ENCODE measurements at regions not wholly inside any gene's neighbourhood (a gene's known extent, or its start where the extent isn't known, plus 50 kb on each side); places are given as distances from the start of the nearest gene placed in this dataset.

DNA sequence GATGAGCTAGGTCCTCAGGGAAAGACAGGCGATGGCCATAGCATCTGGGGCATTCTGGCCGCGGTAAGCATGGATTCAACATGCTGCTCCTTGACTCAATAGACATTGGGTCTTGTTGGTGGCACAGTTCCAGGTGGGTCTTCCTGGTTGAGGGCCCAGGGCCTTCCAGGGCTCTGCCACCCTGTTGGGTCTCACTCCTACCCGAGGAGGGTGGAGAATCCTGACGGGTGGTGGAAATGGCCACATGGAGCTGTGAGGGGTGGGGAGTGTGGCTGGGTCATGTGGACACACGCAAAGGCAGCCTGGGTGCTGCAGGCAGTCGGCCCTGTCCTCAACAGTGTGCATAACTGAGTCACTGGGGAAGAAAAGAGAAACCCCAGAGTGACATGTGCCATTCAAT, 148.1 kb downstream of the KIF26A start:
- in situ Hi-C loops (cut with MboI; ENCODE audit: low sequenced_read_pairs, unreplicated experiment): no loop called here
- TF ChIP-seq, protein P1, sequence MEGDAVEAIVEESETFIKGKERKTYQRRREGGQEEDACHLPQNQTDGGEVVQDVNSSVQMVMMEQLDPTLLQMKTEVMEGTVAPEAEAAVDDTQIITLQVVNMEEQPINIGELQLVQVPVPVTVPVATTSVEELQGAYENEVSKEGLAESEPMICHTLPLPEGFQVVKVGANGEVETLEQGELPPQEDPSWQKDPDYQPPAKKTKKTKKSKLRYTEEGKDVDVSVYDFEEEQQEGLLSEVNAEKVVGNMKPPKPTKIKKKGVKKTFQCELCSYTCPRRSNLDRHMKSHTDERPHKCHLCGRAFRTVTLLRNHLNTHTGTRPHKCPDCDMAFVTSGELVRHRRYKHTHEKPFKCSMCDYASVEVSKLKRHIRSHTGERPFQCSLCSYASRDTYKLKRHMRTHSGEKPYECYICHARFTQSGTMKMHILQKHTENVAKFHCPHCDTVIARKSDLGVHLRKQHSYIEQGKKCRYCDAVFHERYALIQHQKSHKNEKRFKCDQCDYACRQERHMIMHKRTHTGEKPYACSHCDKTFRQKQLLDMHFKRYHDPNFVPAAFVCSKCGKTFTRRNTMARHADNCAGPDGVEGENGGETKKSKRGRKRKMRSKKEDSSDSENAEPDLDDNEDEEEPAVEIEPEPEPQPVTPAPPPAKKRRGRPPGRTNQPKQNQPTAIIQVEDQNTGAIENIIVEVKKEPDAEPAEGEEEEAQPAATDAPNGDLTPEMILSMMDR (IDR thresholded peaks at IDR 0.05; ENCODE audit: borderline replicate concordance, control extremely low read depth, extremely low read depth, insufficient read depth, missing control alignments): no peak
- DNase-seq (ENCODE audit: low spot score): no peak

DNA sequence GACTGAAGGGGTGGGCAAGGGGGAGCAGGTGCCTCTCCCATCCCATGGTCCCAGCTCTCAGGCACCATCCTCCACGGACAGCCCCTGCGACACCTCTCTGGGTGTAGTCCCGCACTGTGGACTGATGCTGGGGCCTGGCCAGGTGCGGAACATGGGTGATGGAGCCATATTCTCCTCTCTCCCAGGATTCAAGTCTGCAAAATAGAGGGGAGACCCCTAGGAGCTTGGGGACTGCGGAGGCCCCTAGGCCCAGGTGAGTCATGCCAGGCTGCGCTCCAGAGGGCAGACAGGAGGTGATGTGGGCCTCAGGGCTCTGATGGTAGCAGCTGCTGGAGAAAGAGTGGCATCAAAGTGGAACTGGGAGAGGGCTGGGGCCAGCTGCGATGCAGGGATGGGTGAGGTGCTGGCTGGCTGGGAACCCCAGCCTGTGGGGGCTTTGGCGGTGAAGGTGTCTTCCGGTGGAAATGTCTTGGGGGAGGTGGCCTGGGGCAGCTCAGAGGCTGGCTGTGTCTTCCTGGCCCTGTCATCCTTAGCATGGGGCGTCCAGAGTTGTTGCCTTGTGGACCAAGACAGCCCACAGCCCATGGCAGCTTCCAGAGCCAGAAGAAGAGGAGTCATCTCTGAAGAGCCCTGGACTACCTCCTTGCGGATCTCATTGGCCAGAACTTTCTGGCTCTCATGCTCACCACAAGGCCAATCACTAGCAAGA, 149.1 kb downstream of the KIF26A start:
- DNase-seq (ENCODE audit: low spot score): no peak
- in situ Hi-C loops (cut with MboI; ENCODE audit: low sequenced_read_pairs, unreplicated experiment): no loop called here
- TF ChIP-seq, protein P1 (IDR thresholded peaks at IDR 0.05; ENCODE audit: borderline replicate concordance, control extremely low read depth, extremely low read depth, insufficient read depth, missing control alignments): no peak

DNA sequence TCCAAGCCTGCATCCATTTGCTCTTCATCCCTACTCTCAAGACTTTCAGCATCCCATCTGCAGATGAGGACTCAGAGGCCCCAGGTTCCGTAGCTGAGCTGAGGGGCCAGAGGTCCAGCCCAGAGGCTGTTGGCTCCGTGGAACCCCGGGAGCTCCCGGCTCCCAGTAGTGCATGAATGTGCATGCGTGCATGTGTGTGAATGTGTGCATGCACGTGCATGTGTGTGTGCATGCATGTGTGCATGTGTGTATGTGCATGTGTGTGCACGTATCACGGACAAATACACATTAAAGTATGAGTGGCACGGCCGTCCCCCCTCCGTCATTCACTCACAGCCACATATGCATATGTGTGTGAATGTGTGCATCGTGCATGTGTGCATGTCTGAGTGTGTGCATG, 149.9 kb downstream of the KIF26A start:
- TF ChIP-seq, protein P1 (IDR thresholded peaks at IDR 0.05; ENCODE audit: borderline replicate concordance, control extremely low read depth, extremely low read depth, insufficient read depth, missing control alignments): no peak
- no peak for DNase-seq (ENCODE audit: low spot score)
- in situ Hi-C loops (cut with MboI; ENCODE audit: low sequenced_read_pairs, unreplicated experiment): no loop called here

DNA sequence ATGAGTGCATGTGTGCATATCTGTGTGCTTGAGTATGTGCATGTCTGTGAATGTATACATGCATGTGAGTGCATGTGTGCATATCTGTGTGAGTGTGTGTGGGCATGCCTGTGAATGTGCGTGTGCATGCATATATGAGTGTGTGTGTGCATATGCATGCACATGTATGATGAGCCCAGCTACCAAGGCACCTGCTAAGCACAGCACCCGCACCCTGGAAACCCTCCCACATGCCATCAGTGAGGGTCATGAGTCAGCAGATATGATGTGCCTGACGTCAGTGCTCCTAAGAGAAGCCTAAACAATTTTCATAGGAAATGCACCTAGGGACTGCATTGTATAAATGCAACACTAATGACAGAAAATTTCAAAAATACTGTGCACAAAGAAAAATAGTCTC, 151.1 kb downstream of the KIF26A start:
- in situ Hi-C loops (cut with MboI; ENCODE audit: low sequenced_read_pairs, unreplicated experiment): no loop called here
- no peak for DNase-seq (ENCODE audit: low spot score)
- TF ChIP-seq, protein P1 (IDR thresholded peaks at IDR 0.05; ENCODE audit: borderline replicate concordance, control extremely low read depth, extremely low read depth, insufficient read depth, missing control alignments): no peak

DNA sequence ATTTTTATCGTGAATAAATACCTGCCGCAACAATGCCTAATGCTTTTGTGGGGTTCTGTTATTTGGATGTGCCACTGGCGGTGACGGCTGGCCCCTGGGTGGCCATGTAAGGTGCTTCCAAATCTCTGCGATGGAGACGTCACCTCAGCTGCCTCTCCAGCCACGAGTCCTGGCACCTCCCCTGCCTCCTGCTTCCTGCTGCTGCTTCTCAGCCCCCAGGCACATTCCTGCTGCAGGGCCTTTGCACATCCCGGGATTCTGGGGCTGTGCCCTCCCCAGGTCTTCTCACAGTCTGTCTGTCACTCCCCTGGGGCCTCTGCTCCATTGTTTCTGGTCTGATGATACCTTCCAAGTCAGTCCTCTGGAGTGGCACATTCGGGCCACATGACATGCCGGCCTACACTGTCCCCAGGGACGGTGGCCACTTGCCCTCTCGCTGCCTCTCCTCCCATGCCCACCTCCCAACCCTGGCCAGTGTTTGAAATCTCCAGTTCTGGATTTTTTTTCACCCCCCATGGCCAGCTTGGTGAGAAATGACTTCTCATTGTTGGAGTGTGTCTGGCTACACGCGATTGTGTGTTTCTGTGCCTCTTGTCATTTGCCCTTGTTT, 151.8 kb downstream of the KIF26A start:
- in situ Hi-C loops (cut with MboI; ENCODE audit: low sequenced_read_pairs, unreplicated experiment): no loop called here
- DNase-seq (ENCODE audit: low spot score): no peak

DNA sequence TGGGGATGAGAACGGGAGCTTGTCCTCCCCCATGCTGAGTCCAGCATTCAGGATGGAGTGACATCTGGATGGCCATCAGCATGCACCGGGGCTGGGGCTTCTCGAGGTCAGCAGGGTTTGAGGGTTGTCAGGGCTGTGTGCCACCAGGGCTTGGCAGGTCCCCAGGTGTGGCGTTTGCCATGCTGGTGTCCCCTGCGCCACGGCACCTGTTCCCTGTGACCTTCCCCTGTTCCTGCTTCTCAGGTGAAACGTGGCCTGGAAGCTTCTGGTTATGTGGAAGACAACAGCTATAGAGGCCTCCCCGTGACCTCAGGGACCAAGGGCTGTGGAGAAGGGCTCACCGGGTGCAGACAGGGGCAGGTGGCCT, 152.4 kb downstream of the KIF26A start:
- no peak for DNase-seq (ENCODE audit: low spot score)
- TF ChIP-seq, protein P1 (IDR thresholded peaks at IDR 0.05; ENCODE audit: borderline replicate concordance, control extremely low read depth, extremely low read depth, insufficient read depth, missing control alignments): no peak
- in situ Hi-C loops (cut with MboI; ENCODE audit: low sequenced_read_pairs, unreplicated experiment): no loop called here

More for the DNA sequence above, 151.8 kb downstream of the KIF26A start:
- TF ChIP-seq, protein P1 (IDR thresholded peaks at IDR 0.05; ENCODE audit: borderline replicate concordance, control extremely low read depth, extremely low read depth, insufficient read depth, missing control alignments): no peak
